NCI-H774 (cell line): ENCODE measurements at regions not wholly inside any gene's neighbourhood (a gene's known extent, or its start where the extent isn't known, plus 50 kb on each side); places are given as distances from the start of the nearest gene placed in this dataset.
"Not testable (repeated sequence)": the region's sequence is repeated elsewhere in the genome, so short reads cannot be mapped to it uniquely, and the experiment has no call there.

Experiments used
- DNase-seq: peaks from one replicate; lab custom pipeline; 2025; lab: John Stamatoyannopoulos, UW

GRCh38 chr19:28150129-28150528, 1062.8 kb downstream of the UQCRFS1 start:
- no peak for DNase-seq

- DNase-seq: no peak
These were observed 1064.4 kb downstream of the UQCRFS1 start for GRCh38 chr19:28148554-28148953.

- DNase-seq: no peak
These were observed 1070.7 kb downstream of the UQCRFS1 start for GRCh38 chr19:28142258-28142657.

GRCh38 chr19:28140201-28140600, 1072.8 kb downstream of the UQCRFS1 start:
- no peak for DNase-seq

GRCh38 chr19:28137772-28138171, 1075.2 kb downstream of the UQCRFS1 start:
- DNase-seq: no peak

GRCh38 chr19:28136796-28137195, 1076.2 kb downstream of the UQCRFS1 start:
- DNase-seq: no peak

- DNase-seq: no peak
These were observed 1077.1 kb downstream of the UQCRFS1 start for GRCh38 chr19:28135825-28136224.

GRCh38 chr19:28134311-28134710, 1078.6 kb downstream of the UQCRFS1 start:
- DNase-seq: no peak

GRCh38 chr19:28130881-28131280, 1082.1 kb downstream of the UQCRFS1 start:
- DNase-seq: not testable (repeated sequence)

- DNase-seq: no peak
These were observed 1082.9 kb downstream of the UQCRFS1 start for GRCh38 chr19:28130066-28130511.

GRCh38 chr19:28128341-28128740, 1084.6 kb downstream of the UQCRFS1 start:
- DNase-seq: no peak

- no peak for DNase-seq
These were observed 1086.6 kb downstream of the UQCRFS1 start for GRCh38 chr19:28126135-28126898.

GRCh38 chr19:28122734-28123133, 1090.2 kb downstream of the UQCRFS1 start:
- DNase-seq: no peak

- no peak for DNase-seq
These were observed 1094.7 kb downstream of the UQCRFS1 start for GRCh38 chr19:28118235-28118634.

GRCh38 chr19:28117143-28117542, 1095.8 kb downstream of the UQCRFS1 start:
- DNase-seq: no peak

- DNase-seq: not testable (repeated sequence)
These were observed 1096.6 kb downstream of the UQCRFS1 start for GRCh38 chr19:28116379-28116778.

GRCh38 chr19:28103921-28104320, 1109.0 kb downstream of the UQCRFS1 start:
- no peak for DNase-seq

GRCh38 chr19:28084659-28085157, 1128.2 kb downstream of the UQCRFS1 start:
- not testable (repeated sequence) for DNase-seq

- DNase-seq: no peak
These were observed 1136.3 kb downstream of the UQCRFS1 start for GRCh38 chr19:28076628-28077027.

- no peak for DNase-seq
These were observed 1137.7 kb downstream of the UQCRFS1 start for GRCh38 chr19:28075229-28075628.

- no peak for DNase-seq
These were observed 1138.2 kb downstream of the UQCRFS1 start for GRCh38 chr19:28074773-28075172.

GRCh38 chr19:28067882-28068281, 1145.1 kb downstream of the UQCRFS1 start:
- no peak for DNase-seq

GRCh38 chr19:28066988-28067387, 1146.0 kb downstream of the UQCRFS1 start:
- DNase-seq: no peak

GRCh38 chr19:28066161-28066560, 1146.8 kb downstream of the UQCRFS1 start:
- DNase-seq: no peak
